ENCODE measurements at regions not wholly inside any gene's neighbourhood (a gene's known extent, or its start where the extent isn't known, plus 50 kb on each side); places are given as distances from the start of the nearest gene placed in this dataset.

GRCh38 chr2:146251328-146251727 is 1593.5 kb upstream of the ACVR2A start:
- Histone ChIP-seq H3K27ac (ENCODE audit: extremely low read depth, low read depth, low read length) (no peak overlapping the region), H3K4me3 (ENCODE audit: low read depth, low read length) (no peak overlapping the region), H3K36me3 (ENCODE audit: control insufficient read depth in 2 of 2, insufficient read depth in 1 of 2, low read length in 2 of 2) (no peaks in the 10 kb centered on the region), H3K4me1 (ENCODE audit: control insufficient read depth, insufficient read depth, low read length) (no peaks in the 10 kb centered on the region), H3K9me3 (ENCODE audit: control insufficient read depth, insufficient read depth, low read depth, low read length) (no peaks in the 10 kb centered on the region)
- TF ChIP-seq SCRT2 (tag by site-specific recombination; IDR thresholded peaks at IDR 0.05) (no peak), ZNF670 (tag by site-specific recombination; IDR thresholded peaks at IDR 0.05; ENCODE audit: low read depth) (no peak), ZNF658 (tag by site-specific recombination; IDR thresholded peaks at IDR 0.05) (no peak), ZNF530 (tag by site-specific recombination; IDR thresholded peaks at IDR 0.05; ENCODE audit: low read depth) (no peak), ZNF654 (tag by site-specific recombination; IDR thresholded peaks at IDR 0.05; ENCODE audit: low read depth) (no peak), SP7 (tag by site-specific recombination; IDR thresholded peaks at IDR 0.05) (no peak), ZNF398 (tag by site-specific recombination; IDR thresholded peaks at IDR 0.05) (no peak), ZNF354C (tag by site-specific recombination; IDR thresholded peaks at IDR 0.05; ENCODE audit: borderline replicate concordance, low read depth) (no peak), ZNF521 (tag by site-specific recombination; IDR thresholded peaks at IDR 0.05) (no peak), ZNF747 (tag by site-specific recombination; IDR thresholded peaks at IDR 0.05) (no peak)
- TF ChIP-seq, protein P1, sequence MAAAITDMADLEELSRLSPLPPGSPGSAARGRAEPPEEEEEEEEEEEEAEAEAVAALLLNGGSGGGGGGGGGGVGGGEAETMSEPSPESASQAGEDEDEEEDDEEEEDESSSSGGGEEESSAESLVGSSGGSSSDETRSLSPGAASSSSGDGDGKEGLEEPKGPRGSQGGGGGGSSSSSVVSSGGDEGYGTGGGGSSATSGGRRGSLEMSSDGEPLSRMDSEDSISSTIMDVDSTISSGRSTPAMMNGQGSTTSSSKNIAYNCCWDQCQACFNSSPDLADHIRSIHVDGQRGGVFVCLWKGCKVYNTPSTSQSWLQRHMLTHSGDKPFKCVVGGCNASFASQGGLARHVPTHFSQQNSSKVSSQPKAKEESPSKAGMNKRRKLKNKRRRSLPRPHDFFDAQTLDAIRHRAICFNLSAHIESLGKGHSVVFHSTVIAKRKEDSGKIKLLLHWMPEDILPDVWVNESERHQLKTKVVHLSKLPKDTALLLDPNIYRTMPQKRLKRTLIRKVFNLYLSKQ (tag by site-specific recombination; IDR thresholded peaks at IDR 0.05; ENCODE audit: borderline replicate concordance), result no peak
- CTCF ChIA-PET, result no interaction called here
- POLR2A ChIA-PET, result no interaction called here

DNA sequence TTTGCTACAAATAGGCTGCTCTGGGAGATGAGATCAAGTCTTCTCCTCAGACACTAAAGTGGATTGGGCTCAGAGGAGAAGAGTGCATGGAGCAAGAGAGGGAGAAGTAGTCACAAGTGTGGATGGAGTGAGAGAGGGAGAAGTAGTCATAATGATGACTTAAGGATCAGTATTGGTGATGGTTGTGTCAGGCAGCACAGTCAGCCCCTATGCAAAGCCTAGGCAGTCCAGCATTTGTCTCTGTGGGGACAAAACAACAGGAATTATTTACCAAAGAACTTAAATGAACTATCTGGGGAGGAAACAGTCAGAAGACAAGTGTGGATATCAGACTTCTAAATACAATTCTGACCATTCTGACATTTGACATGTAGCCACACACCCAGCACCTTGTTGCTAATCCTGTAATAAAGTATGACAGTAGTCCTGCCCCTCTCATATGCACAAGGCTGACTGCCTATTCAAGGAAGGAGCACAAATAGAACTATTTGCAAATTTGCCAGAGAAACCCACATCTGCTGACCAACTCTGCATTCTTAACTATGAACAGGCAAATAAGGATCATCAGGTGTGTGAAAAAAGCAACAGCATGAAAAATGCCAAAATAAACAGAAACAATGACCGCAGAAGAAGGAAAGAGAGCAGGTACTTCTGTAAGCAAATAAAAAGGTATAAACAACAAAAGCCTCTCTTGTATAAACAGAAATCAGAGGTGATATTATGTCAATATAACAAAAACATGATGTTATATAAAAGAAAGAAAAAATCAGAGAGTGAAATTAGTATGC is 1597.9 kb upstream of the ACVR2A start:
- ChIA-PET CTCF (no interaction called here), POLR2A (no interaction called here)
- Histone ChIP-seq H3K4me1 (ENCODE audit: control insufficient read depth, insufficient read depth, low read length) (peaks cover 5% of the 10 kb centered on the region), H3K36me3 (ENCODE audit: control insufficient read depth in 2 of 2, insufficient read depth in 1 of 2, low read length in 2 of 2) (no peaks in the 10 kb centered on the region), H3K9me3 (ENCODE audit: control insufficient read depth, insufficient read depth, low read depth, low read length) (no peaks in the 10 kb centered on the region), H3K4me3 (ENCODE audit: low read depth, low read length) (no peak overlapping the region), H3K27ac (ENCODE audit: extremely low read depth, low read depth, low read length) (no peak overlapping the region)
- TF ChIP-seq PATZ1 (tag by site-specific recombination; IDR thresholded peaks at IDR 0.05) (no peak), ZNF391 (tag by site-specific recombination; IDR thresholded peaks at IDR 0.05; ENCODE audit: borderline replicate concordance, low read depth) (no peak), ZNF629 (tag by site-specific recombination; IDR thresholded peaks at IDR 0.05) (no peak), SALL2 (tag by site-specific recombination; IDR thresholded peaks at IDR 0.05; ENCODE audit: borderline replicate concordance) (no peak), KLF17 (tag by site-specific recombination; IDR thresholded peaks at IDR 0.05) (no peak)

All from HEK293 (cell line).